Activated naive CD8-positive, alpha-beta T cell (primary cell): ENCODE measurements at regions not wholly inside any gene's neighbourhood (a gene's known extent, or its start where the extent isn't known, plus 50 kb on each side); places are given as distances from the start of the nearest gene placed in this dataset.

Experiments
- H3K27ac Mint-ChIP-seq: one replicate; pipeline ENCODE4 v1.8.0; 2021; ENCODE audit warnings: mixed read lengths
- H3K27me3 Mint-ChIP-seq: one replicate; pipeline ENCODE4 v1.8.0; 2021; ENCODE audit warnings: mixed read lengths
- H3K36me3 Mint-ChIP-seq: one replicate; pipeline ENCODE4 v1.8.0; 2021; ENCODE audit warnings: mixed read lengths
- H3K4me1 Mint-ChIP-seq: one replicate; pipeline ENCODE4 v1.8.0; 2021; ENCODE audit warnings: low read depth, mixed read lengths
- H3K4me3 Mint-ChIP-seq: one replicate; pipeline ENCODE4 v1.8.0; 2021; ENCODE audit warnings: mild to moderate bottlenecking, mixed read lengths
- H3K9me3 Mint-ChIP-seq: one replicate; pipeline ENCODE4 v1.8.0; 2021; ENCODE audit warnings: low read depth, mixed read lengths

DNA sequence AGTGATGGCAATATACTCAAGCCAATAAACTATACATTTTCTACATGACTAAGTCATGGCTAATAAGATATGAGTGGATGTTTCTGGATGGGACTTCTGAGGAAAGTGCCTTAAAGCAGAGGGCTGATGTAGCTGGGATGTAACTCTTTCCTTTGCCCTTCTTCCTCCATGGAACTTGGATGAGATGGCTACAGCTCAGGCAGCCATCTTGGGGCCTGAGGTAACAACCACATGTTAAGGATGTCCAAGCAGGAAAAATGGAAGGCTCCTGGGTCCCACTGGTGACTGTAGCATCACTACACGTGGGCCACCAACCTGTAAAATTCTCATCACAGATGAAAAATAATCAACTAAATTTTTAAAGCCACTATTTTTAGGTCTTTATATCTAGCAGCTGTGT is 54.4 kb upstream of the GRIP1 start:
- Mint-ChIP-seq H3K27me3 (no peaks in the 10 kb centered on the region), H3K4me1 (peaks cover 13% of the 10 kb centered on the region), H3K27ac (no peak overlapping the region), H3K4me3 (no peak overlapping the region), H3K36me3 (peaks cover 8% of the 10 kb centered on the region), H3K9me3 (no peaks in the 10 kb centered on the region)

DNA sequence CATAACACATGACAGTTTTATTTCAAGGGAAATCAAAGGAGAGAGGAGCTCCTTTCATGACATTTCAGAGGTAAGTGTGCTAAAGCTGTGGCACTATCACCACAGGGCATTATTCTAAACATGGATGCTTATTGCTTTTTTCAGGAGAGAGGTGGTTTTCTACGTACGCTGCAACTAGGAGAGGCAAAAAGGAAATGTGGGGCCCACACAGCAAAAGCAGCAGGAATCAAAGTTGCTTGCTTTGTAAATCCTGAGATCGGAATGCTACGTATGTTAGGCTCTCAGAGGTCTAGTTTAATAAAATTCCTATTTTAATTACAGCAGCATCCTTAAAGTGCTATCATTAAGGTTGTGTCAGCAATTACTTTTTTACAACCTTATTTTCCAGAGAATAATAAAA is 55.0 kb upstream of the GRIP1 start:
- H3K27me3 Mint-ChIP-seq: no peaks in the 10 kb centered on the region
- peaks cover 13% of the 10 kb centered on the region for H3K4me1 Mint-ChIP-seq
- H3K36me3 Mint-ChIP-seq: peaks cover 8% of the 10 kb centered on the region
- H3K9me3 Mint-ChIP-seq: no peaks in the 10 kb centered on the region
- H3K27ac Mint-ChIP-seq: no peak overlapping the region
- no peak overlapping the region for H3K4me3 Mint-ChIP-seq

DNA sequence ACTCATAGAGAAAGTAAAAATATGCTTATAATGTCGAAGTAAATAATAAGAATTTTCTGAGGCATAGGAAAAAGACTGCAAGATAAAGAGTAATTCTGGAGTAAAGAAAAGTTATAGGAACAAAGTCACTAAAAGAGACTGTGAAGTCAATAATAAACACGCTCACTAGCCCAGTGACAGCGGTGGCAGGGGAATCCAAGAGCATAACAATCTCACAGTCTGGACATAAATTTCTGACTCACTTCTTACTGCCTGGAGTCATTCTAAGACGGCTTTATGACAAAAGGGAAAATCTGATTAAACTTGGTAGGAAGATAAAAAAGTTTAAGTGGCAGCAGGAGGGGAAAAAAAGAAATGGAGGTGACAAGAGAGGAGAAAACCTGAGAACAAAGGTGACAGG is 56.4 kb upstream of the GRIP1 start:
- H3K4me3 Mint-ChIP-seq: no peak overlapping the region
- no peaks in the 10 kb centered on the region for H3K27me3 Mint-ChIP-seq
- no peak overlapping the region for H3K27ac Mint-ChIP-seq
- peaks cover 8% of the 10 kb centered on the region for H3K36me3 Mint-ChIP-seq
- H3K4me1 Mint-ChIP-seq: peaks cover 13% of the 10 kb centered on the region
- no peaks in the 10 kb centered on the region for H3K9me3 Mint-ChIP-seq

DNA sequence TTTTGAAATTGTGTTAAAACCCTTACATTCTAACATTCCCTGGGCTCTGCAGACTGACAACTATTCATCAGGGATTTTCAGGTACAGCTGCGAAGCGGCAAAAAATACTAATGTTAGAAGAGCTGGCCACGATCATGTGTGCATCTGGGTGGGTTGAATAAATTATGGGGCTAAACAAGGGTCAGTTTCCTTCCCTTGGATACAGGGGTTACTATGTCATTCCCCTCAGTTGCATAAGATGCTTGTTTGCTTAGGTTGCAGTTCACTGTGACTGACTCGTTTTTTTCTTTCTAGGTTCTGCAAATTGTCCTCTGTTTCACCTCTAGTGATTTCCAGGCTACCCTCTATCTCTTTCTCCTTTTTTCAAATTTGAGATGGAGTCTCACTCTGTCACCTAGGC is 58.1 kb upstream of the GRIP1 start:
- Mint-ChIP-seq H3K4me3 (no peak overlapping the region), H3K27ac (no peak overlapping the region), H3K36me3 (peaks cover 8% of the 10 kb centered on the region), H3K27me3 (no peaks in the 10 kb centered on the region), H3K9me3 (no peaks in the 10 kb centered on the region), H3K4me1 (peaks cover 19% of the 10 kb centered on the region)

DNA sequence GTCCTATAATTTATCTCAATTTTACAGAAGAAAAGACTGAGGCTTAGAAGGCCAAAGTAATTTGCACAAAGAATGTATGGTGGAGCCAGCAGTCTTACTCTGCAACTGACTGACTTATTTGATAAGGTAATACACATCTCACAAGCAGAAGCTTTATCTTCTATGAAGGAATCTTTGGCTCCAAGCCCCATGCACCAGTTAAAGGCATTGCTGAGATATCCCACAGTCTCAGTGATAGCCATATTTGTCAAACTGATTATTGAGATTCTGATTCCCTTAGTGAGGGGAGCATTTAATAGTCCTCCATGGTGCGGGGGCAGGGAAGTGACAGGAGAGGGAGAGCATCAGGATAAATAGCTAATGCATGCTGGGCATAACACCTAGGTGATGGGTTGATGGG is 60.4 kb upstream of the GRIP1 start:
- peaks cover 6% of the 10 kb centered on the region for H3K36me3 Mint-ChIP-seq
- no peak overlapping the region for H3K27ac Mint-ChIP-seq
- H3K27me3 Mint-ChIP-seq: no peaks in the 10 kb centered on the region
- H3K9me3 Mint-ChIP-seq: no peaks in the 10 kb centered on the region
- peaks cover 26% of the 10 kb centered on the region for H3K4me1 Mint-ChIP-seq
- H3K4me3 Mint-ChIP-seq: no peak overlapping the region

DNA sequence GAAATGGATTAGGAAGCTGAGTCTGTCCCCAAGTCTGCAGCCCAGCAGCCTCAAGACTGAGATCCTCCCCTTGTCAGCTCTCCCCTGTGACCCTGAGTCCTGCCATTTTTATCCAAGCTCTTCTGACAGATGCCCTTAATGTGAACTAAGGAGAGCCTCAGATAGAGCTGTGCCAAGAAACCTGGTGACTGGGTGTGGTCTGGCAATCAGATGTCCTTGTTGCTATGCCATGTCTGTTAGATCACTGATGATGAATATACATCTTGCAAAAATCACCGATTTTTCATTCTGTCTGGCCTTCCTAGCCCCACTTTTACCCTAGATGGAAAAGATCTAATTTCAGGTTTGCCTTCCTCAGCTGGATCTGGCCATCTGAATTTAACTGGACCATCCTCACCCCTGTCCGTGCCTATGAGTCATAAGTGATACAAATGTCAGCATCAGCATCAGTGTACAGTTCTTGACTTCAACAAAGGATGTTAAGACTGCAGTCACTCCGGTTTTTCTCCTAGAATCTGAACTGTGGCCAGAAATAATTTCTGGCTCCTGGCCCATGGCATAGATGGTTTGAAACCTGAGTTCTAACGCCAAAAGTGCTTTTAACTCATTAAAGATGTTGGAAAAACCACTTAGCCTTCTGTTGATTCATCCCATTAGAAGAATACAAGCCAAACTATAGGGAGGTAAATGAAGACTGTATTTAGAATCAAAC is 61.2 kb upstream of the GRIP1 start:
- Mint-ChIP-seq H3K36me3 (peaks cover 5% of the 10 kb centered on the region), H3K9me3 (no peaks in the 10 kb centered on the region), H3K4me3 (no peak overlapping the region), H3K4me1 (peaks cover 25% of the 10 kb centered on the region), H3K27me3 (no peaks in the 10 kb centered on the region), H3K27ac (no peak overlapping the region)

DNA sequence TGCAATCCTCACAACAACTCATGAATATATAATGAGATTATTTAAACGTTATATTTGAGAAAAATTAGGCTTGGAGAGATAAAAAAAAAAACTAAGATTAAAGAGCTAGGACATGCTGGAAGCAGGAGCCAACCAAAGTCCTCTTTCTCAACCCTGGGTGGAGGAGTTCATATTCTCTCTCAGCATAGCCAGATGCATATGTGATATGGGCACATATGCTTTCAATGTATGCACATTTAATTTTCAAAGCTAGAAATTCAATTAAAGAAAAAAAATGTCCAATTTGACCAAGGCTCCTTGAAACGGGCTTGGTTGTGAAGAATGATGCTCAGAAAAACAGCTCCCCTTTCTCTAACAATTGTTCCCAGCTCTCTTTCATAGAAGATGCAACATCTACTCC is 61.9 kb upstream of the GRIP1 start:
- no peak overlapping the region for H3K4me3 Mint-ChIP-seq
- H3K4me1 Mint-ChIP-seq: peaks cover 20% of the 10 kb centered on the region
- H3K9me3 Mint-ChIP-seq: no peaks in the 10 kb centered on the region
- no peak overlapping the region for H3K27ac Mint-ChIP-seq
- H3K27me3 Mint-ChIP-seq: no peaks in the 10 kb centered on the region
- peaks cover 3% of the 10 kb centered on the region for H3K36me3 Mint-ChIP-seq

DNA sequence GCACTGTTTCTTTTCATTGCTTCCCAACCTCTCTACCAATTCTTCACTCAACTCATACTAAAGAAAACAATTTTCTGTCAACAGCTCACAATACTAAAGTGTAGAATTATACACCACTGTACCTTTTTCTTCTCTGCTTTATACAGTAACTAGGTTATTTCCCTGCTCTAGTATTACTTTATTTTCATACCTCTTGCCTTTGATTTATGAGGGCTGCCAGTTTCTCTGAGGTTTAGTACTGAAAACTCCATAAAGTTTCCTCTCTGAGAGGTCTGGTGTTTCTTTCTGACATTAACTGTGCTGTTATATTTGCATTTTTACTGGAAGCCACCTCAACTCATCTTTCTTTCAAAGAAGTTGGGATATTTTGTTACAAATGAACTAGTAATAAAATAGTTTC is 63.0 kb upstream of the GRIP1 start:
- Mint-ChIP-seq H3K27ac (peak overlapping the region; percentile 75), H3K27me3 (no peaks in the 10 kb centered on the region), H3K9me3 (no peaks in the 10 kb centered on the region), H3K36me3 (peaks cover 3% of the 10 kb centered on the region), H3K4me3 (no peak overlapping the region), H3K4me1 (peaks cover 20% of the 10 kb centered on the region)

DNA sequence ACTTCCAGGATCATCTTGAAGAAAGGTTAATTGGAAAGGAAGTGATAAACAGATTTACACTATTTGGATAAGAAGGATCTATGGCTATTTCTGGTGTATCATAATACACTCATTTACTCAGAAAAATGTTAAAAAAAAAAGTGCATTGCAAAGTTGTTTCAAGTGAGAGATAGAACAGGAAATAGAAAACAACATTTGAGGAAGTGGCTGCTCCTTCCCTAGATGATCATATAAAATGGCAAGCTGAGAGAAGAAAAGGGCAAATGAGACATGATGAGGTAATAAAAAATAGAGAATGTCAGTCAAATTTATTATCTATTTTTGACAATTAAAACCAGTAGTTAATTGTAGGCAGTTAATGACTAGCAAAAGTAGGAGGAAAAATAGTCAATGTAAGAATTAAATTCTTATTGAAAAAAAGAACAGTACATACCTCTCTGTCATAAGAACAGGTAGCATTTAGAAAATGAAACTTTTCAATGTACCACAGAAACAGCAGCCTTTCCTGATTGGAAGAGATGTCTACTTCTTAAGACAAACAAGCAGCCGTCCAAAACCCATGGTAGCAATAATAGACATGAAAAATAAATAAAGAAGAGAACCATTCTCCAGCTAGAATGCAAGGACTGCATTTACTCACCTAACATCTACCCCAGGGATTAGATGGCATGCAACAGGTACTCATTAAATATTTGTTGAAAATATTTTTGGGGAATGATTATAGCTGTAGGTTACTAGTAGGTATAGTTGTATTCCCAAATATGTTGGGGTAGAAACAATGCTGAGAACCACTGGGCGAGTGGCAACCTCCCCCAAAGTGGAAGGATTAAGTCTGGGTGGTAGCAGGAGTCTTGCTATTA is 63.9 kb upstream of the GRIP1 start:
- H3K27me3 Mint-ChIP-seq: no peaks in the 10 kb centered on the region
- peaks cover 20% of the 10 kb centered on the region for H3K4me1 Mint-ChIP-seq
- peak overlapping the region; percentile 53 for H3K4me3 Mint-ChIP-seq
- no peaks in the 10 kb centered on the region for H3K9me3 Mint-ChIP-seq
- H3K27ac Mint-ChIP-seq: peak overlapping the region; percentile 75
- peaks cover 2% of the 10 kb centered on the region for H3K36me3 Mint-ChIP-seq

DNA sequence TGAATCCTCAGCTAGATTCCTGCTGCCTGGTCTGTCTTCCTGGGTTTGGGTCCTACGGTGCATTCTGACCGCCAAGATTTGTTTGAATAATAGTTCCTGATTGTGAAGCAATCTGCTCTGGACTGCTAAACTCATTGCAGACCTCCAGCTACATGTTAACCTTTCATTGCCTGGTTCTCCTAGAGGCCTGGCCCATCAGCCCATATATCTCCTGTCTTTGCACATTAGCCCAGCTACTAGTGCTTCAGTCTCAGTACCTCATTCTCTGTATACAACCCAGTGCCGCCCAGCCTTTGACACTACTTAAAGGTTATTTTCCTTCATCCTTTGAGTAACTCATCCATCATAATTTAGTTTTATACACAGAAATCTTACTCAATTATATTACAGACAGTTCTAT is 65.6 kb upstream of the GRIP1 start:
- no peak overlapping the region for H3K27ac Mint-ChIP-seq
- H3K9me3 Mint-ChIP-seq: no peaks in the 10 kb centered on the region
- H3K4me1 Mint-ChIP-seq: peaks cover 20% of the 10 kb centered on the region
- no peaks in the 10 kb centered on the region for H3K27me3 Mint-ChIP-seq
- no peaks in the 10 kb centered on the region for H3K36me3 Mint-ChIP-seq
- H3K4me3 Mint-ChIP-seq: no peak overlapping the region

DNA sequence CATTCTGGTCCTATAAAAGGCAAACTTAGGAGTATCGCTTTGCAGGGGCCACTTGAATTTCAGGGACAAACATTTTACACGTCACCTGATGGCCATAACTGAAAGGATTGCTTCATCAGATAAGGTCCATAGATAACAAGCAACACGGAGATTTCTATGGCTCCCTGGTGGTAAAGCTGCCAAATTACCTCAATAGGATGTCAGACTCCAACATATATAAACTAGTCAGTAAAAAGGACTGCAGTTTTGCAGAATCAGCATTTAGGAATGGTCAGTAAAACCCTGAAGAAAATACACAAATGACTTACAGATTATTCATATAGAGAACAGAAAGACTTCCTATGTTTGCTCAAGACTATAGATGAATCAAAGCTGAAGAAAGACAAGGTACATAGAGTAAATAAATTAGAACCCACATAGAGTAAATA is 66.1 kb upstream of the GRIP1 start:
- Mint-ChIP-seq H3K27me3 (peaks cover 1% of the 10 kb centered on the region), H3K4me3 (no peak overlapping the region), H3K4me1 (peaks cover 20% of the 10 kb centered on the region), H3K27ac (no peak overlapping the region), H3K36me3 (no peaks in the 10 kb centered on the region), H3K9me3 (no peaks in the 10 kb centered on the region)

DNA sequence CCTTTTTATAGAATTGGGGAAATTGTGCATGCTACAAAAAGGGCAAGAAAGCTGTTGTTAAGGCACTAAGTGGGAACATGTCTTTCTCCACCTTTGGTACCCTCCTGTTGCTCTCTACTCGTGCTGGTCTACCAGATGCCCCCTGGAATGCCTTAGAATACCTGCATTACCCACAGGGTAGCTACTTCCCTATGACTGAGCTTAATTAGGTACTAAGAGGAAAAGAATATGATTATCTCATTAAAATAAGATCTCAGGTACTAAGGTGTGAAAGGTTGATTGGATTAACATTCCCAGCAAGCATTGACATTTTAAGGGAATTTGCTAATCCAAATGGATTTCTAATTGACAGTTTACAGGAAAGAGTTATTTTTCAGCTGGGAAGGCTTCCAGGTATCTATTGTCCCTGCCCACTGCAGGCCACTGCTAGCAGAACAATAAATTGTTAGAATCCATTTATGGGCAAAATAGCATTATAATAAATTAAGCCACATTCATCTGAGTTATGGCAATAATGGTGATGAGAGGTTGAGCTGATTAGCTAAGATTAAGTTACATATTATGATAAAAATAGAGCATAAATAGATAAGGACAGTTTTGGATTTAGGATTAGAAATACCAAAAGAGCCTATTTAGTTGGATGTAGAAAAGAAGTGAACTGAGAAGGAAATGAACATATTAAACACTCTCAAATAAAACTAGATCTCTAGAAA is 67.8 kb upstream of the GRIP1 start:
- Mint-ChIP-seq H3K4me1 (peaks cover 17% of the 10 kb centered on the region), H3K36me3 (no peaks in the 10 kb centered on the region), H3K4me3 (no peak overlapping the region), H3K27ac (no peak overlapping the region), H3K9me3 (no peaks in the 10 kb centered on the region), H3K27me3 (peaks cover 1% of the 10 kb centered on the region)

DNA sequence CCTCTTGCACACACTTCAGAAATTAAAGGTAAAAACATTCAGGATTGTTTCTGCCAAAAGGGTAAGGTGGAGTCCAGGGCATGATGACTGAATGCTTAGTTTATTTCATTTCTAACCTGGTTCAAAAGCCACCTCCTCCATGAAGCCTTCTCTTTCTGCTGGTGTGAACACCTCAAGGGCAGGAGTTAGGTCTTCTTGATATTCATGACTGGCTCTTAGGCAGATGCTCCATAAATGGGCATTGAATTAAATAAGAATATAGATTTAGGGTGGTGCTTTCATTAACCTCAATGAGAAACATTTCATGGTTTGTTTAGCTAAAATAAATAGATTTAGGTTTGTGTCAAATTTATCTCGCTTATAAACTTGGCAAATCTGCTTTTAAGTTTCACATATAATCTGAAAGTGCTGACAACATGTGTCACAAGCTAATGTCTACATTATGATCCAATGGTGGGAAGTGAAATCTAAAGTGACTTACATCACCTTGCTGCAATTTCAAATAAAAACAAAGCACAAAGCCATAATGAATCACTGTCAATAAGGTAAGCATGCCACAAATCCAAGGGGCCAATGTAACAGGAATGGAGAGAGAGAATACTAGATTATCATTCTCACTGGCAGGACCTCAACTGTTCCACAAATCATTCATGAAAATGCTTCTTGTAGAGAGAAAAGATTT is 72.7 kb upstream of the GRIP1 start:
- peaks cover 9% of the 10 kb centered on the region for H3K4me1 Mint-ChIP-seq
- H3K27me3 Mint-ChIP-seq: peaks cover 1% of the 10 kb centered on the region
- H3K9me3 Mint-ChIP-seq: no peaks in the 10 kb centered on the region
- no peak overlapping the region for H3K4me3 Mint-ChIP-seq
- no peak overlapping the region for H3K27ac Mint-ChIP-seq
- no peaks in the 10 kb centered on the region for H3K36me3 Mint-ChIP-seq

DNA sequence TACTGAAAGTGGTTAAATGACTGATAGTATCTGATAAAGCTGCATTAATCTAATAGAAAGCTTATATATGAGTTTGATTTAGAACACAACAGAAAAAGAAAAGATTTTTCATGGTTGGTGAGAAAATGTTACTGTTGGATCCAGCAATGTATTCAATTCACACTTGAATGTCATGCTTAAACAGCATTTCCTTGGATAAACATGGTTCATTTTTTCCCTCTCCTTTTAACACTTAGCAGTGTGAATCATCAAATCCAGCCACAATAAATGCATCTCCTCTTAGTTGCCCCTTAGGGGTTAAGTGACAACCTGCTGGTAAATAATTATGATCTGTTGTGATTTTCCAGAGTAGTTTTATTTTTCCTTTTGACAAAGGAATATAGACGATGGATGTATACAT is 74.9 kb upstream of the GRIP1 start:
- Mint-ChIP-seq H3K9me3 (no peaks in the 10 kb centered on the region), H3K4me3 (no peak overlapping the region), H3K27me3 (peaks cover 1% of the 10 kb centered on the region)

More for the DNA sequence above, 74.9 kb upstream of the GRIP1 start:
- H3K4me1 Mint-ChIP-seq: peaks cover 10% of the 10 kb centered on the region
- H3K36me3 Mint-ChIP-seq: peaks cover 3% of the 10 kb centered on the region
- H3K27ac Mint-ChIP-seq: no peak overlapping the region
